GM12864 (cell line): ENCODE measurements at regions not wholly inside any gene's neighbourhood (a gene's known extent, or its start where the extent isn't known, plus 50 kb on each side); places are given as distances from the start of the nearest gene placed in this dataset.

ENCODE experiments used
- DNase-seq: peaks from one replicate; pipeline ENCODE4 v3.0.0-alpha.2; 2011; ENCODE audit warnings: low read depth
- H3K4me3 ChIP-seq: 2 replicates; pipeline ENCODE4 v1.5.1; 2011; ENCODE audit warnings: mild to moderate bottlenecking, low read depth, low read length, control low read depth
- TF ChIP-seq, protein P1 (sequence below): IDR thresholded peaks from 2 replicates; pipeline ENCODE4 v1.5.1; 2011; ENCODE audit warnings: low read depth, mild to moderate bottlenecking, moderate library complexity, low read length, control low read depth, inconsistent platforms; ENCODE audit errors: missing control alignments

DNA sequence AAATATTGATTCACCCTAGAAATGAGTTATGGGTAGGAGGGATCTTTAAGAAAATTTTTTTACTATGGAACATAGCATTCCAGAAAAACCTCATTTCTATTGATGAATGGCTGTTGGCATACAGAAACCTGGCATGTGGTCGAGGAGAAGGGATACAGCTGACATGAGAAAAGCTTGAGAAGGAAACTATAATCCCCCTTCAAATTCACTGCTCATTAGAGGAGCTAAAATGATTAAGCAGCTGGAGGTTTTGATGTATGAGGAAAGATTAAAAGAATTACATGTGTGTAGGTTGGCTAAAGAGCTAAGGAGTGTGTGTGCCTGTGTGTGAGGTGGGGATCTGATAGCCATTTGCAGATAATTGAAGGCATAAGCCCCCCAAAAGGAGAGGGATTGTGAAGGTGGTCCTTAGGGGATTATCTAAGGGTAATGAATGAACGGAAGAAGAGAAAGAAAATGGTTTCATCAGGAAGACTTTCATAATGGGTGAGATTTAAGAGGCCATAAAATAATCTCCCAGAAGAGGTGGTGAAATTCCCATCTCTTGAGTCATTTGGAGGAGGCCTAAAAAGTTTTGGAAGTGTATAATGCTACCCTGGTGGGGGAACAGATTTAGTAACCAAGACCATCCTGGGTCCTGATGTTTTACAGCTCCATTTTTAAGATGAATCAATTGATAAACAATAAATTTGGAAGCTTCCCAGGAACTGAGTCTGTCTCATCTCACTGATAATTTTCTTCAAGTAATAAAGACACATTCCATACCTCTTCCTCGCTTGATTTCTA is 272.0 kb upstream of the HAND2 start:
- no peak for DNase-seq
- H3K4me3 ChIP-seq: no peak overlapping the region
- TF ChIP-seq, protein P1, sequence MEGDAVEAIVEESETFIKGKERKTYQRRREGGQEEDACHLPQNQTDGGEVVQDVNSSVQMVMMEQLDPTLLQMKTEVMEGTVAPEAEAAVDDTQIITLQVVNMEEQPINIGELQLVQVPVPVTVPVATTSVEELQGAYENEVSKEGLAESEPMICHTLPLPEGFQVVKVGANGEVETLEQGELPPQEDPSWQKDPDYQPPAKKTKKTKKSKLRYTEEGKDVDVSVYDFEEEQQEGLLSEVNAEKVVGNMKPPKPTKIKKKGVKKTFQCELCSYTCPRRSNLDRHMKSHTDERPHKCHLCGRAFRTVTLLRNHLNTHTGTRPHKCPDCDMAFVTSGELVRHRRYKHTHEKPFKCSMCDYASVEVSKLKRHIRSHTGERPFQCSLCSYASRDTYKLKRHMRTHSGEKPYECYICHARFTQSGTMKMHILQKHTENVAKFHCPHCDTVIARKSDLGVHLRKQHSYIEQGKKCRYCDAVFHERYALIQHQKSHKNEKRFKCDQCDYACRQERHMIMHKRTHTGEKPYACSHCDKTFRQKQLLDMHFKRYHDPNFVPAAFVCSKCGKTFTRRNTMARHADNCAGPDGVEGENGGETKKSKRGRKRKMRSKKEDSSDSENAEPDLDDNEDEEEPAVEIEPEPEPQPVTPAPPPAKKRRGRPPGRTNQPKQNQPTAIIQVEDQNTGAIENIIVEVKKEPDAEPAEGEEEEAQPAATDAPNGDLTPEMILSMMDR: no peak

DNA sequence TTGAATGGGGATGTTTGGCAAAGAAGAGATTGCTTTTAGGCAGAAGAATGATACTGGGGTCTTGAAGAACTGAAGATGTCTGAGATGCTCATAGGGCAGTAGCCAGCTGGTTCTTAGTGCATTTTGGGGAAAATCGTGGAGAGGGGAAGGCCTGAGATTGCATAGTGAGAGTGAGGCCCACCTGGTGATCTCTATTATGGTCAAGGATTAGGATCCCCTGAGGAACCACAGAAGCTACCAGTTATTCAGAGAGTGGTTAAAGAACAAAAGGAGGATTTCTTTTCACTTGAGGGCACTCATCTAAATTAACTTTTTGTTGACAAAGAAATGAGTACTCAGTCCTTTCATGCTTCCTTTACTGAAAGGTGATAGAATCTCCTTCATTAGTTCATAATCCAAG is 271.3 kb upstream of the HAND2 start:
- no peak for DNase-seq
- TF ChIP-seq, protein P1: no peak
- H3K4me3 ChIP-seq: no peak overlapping the region

- DNase-seq: no peak
- TF ChIP-seq, protein P1: no peak
Measured at GRCh38 chr4:173797296-173797695, 267.3 kb upstream of the HAND2 start.

GRCh38 chr4:173794662-173795061 is 264.6 kb upstream of the HAND2 start:
- H3K4me3 ChIP-seq: no peak overlapping the region
- DNase-seq: no peak
- TF ChIP-seq, protein P1: no peak

More at GRCh38 chr4:173797296-173797695, 267.3 kb upstream of the HAND2 start:
- H3K4me3 ChIP-seq: no peak overlapping the region

- TF ChIP-seq, protein P1: no peak
- DNase-seq: no peak
- H3K4me3 ChIP-seq: no peak overlapping the region
Measured at GRCh38 chr4:173793937-173794510, 264.0 kb upstream of the HAND2 start.

DNA sequence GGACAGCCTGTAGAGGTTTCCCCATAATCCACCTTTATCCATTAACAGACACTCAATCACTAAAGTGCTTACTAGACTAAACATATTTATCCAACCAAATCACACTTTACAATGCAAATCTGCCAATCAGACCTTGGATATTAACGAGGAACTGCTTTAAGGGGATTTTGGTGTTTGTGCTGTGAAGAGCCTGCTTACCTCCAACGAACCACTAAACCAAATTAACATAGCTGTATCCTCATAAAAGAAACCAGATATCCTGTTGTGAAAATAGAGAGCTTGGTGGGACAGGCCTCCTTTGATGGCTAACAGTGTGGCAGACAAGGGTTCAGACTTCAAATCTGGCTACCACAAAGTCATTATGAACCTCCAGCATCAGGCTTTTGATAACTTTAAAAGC is 252.6 kb upstream of the HAND2 start:
- H3K4me3 ChIP-seq: no peak overlapping the region
- TF ChIP-seq, protein P1: no peak
- DNase-seq: no peak
